BLaER1 (cell line): ENCODE measurements at regions not wholly inside any gene's neighbourhood (a gene's known extent, or its start where the extent isn't known, plus 50 kb on each side); places are given as distances from the start of the nearest gene placed in this dataset.

Experiments used
- H3K27ac ChIP-seq: shearing (Covaris generic); formaldehyde crosslinking; 2 replicates; pipeline ENCODE4 v1.8.1; 2022
- H3K27me3 ChIP-seq: shearing (Covaris generic); formaldehyde crosslinking; 2 replicates; pipeline ENCODE4 v1.8.1; 2022
- H3K36me3 ChIP-seq: shearing (Covaris generic); formaldehyde crosslinking; 2 replicates; pipeline ENCODE4 v1.8.1; 2022
- H3K4me1 ChIP-seq: shearing (Covaris generic); formaldehyde crosslinking; 2 replicates; pipeline ENCODE4 v1.8.1; 2022
- H3K4me2 ChIP-seq: shearing (Covaris generic); formaldehyde crosslinking; 2 replicates; pipeline ENCODE4 v1.8.1; 2022
- H3K4me3 ChIP-seq: shearing (Covaris generic); formaldehyde crosslinking; 2 replicates; pipeline ENCODE4 v1.8.1; 2022
- H3K9ac ChIP-seq: shearing (Covaris generic); formaldehyde crosslinking; 2 replicates; pipeline ENCODE4 v1.8.1; 2022
- H3K9me3 ChIP-seq: shearing (Covaris generic); formaldehyde crosslinking; 2 replicates; pipeline ENCODE4 v1.8.1; 2022
- H4K20me1 ChIP-seq: shearing (Covaris generic); formaldehyde crosslinking; 2 replicates; pipeline ENCODE4 v1.8.1; 2022
- Cebpa-rat ChIP-seq: shearing (Covaris generic); IDR thresholded peaks from 2 replicates; pipeline ENCODE4 v1.8.1; 2022

DNA sequence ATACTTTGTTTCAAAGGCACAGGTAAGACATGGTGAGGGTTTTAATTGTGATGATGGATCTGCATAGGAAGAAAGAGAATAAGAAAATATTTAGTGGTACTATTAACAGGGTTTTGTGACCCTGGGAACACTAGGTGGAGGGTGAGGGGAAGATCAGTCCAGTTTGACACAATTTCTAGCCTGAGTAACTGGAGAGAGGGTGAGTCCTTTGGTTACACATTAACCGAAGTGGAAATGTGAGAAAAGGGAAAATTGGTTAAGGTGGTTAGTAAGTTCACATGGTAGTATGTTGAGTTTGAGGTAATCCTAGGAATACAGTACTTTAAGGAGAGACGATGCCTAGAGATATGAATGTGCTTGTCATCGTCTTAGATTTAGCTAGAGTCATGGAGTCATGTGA is 54.8 kb upstream of the POU3F2 start:
- H3K27me3 ChIP-seq, result no peaks in the 10 kb centered on the region
- no peaks in the 10 kb centered on the region for H3K9me3 ChIP-seq
- no peak for TF ChIP-seq Cebpa-rat
- no peak overlapping the region for H3K9ac ChIP-seq
- H3K27ac ChIP-seq, result no peak overlapping the region
- no peak overlapping the region for H3K4me3 ChIP-seq
- no peaks in the 10 kb centered on the region for H4K20me1 ChIP-seq
- no peaks in the 10 kb centered on the region for H3K36me3 ChIP-seq
- no peaks in the 10 kb centered on the region for H3K4me1 ChIP-seq
- H3K4me2 ChIP-seq, result no peak overlapping the region

DNA sequence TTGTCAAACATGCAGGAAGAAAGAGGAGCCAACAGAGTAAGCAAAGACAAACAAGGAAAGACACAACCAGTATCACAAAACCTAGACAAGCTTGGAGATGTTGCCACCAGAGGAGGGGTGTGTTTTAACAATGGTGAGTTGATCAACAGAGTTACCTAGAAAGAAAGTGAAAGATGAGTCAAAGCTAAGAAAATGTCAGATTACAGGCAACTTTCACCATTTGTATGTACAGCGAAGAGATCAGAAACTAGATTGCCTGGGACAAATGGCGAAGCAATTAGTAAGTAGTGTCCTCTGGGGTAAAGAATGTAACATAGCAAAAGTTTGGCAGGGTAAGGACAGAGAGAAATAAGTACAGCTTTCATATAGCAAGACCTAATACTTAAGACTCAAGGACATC is 51.6 kb upstream of the POU3F2 start:
- Histone ChIP-seq H3K9me3 (no peaks in the 10 kb centered on the region), H3K27ac (no peak overlapping the region), H3K4me1 (no peaks in the 10 kb centered on the region), H3K27me3 (no peaks in the 10 kb centered on the region), H3K4me3 (no peak overlapping the region), H3K9ac (no peak overlapping the region), H3K36me3 (no peaks in the 10 kb centered on the region), H3K4me2 (no peak overlapping the region), H4K20me1 (no peaks in the 10 kb centered on the region)
- no peak for TF ChIP-seq Cebpa-rat

DNA sequence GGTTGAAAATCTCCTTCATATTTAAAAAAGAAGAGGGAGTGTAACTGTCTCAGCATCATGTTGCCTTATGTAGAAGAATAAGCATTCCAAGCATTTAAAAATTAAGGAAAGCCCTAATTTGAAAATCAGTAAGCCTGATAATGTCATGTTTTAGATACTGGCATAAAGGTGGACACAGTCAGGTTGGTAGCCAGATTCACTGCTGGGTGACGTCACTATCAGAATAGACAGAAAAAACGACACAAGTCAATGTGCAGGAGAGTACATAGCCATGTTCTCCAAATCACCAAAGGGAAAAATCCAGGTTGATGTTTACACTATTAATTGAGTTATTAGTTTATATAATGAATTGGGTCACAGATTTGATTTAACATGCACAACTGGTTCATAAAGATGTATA is 50.8 kb upstream of the POU3F2 start:
- Histone ChIP-seq H4K20me1 (no peaks in the 10 kb centered on the region), H3K9me3 (no peaks in the 10 kb centered on the region), H3K27me3 (no peaks in the 10 kb centered on the region), H3K36me3 (no peaks in the 10 kb centered on the region), H3K9ac (no peak overlapping the region), H3K4me2 (no peak overlapping the region), H3K4me3 (no peak overlapping the region), H3K27ac (no peak overlapping the region), H3K4me1 (no peaks in the 10 kb centered on the region)
- TF ChIP-seq Cebpa-rat, result no peak
